HCT116 (cell line): ENCODE measurements at regions not wholly inside any gene's neighbourhood (a gene's known extent, or its start where the extent isn't known, plus 50 kb on each side); places are given as distances from the start of the nearest gene placed in this dataset.

Source experiments
- ATAC-seq: fragments of 200-7000 bp; cut with Tn5 transposase; 2 replicates; pipeline ENCODE4 v1.9.1; 2020; ENCODE audit warnings: mild to moderate bottlenecking, moderate library complexity
- BruUV-seq: library from RNA; stranded (reverse); fragments of 400-500 nt; replicated peaks from 2 replicates; lab custom pipeline; 2021; lab: Mats Ljungman, UMichigan
- CTCF ChIA-PET: fragments of 300-600 bp; sonication (Branson Sonifier 250); formaldehyde crosslinking; loops from one replicate; lab custom pipeline; 2021; ENCODE audit warnings: antibody characterized with exemption; lab: Charles Lee
- POLR2A ChIA-PET: fragments of 300-600, 350-600 bp; sonication (Branson Sonifier 250); formaldehyde crosslinking; loops from one replicate; lab custom pipeline; 2021; ENCODE audit warnings: antibody characterized with exemption; lab: Charles Lee
- RAD21 ChIA-PET, 2 experiments: fragments of 300-600 bp; sonication (Branson Sonifier 250); formaldehyde crosslinking; loops; one replicate each; lab custom pipeline; 2023; ENCODE audit warnings: low total read pairs in 2 of 2; ENCODE audit not compliant: uncharacterized antibody in 2 of 2, unreplicated experiment in 2 of 2, low non-redundant PET in 1 of 2; lab: Charles Lee
- DNase-seq: peaks from one replicate; pipeline ENCODE4 v3.0.0-alpha.2; 2010; ENCODE audit warnings: low read depth, low spot score
- H2AFZ ChIP-seq: fragments of 200-600 bp; shearing (Covaris generic), sonication (generic); 2 replicates; pipeline ENCODE4 v1.6.1; 2017; ENCODE audit warnings: low read depth, mixed run types, mixed read lengths, antibody characterized with exemption, low read length; ENCODE audit not compliant: poor library complexity, severe bottlenecking
- H3K27ac ChIP-seq: 2 replicates; pipeline ENCODE4 v1.5.1; 2012; ENCODE audit warnings: low read depth, low read length
- H3K27me3 ChIP-seq: fragments of 200-600 bp; sonication (generic); 2 replicates; pipeline ENCODE4 v1.6.1; 2016; ENCODE audit warnings: mixed run types, low read length, mixed read lengths; ENCODE audit not compliant: insufficient read depth
- H3K36me3 ChIP-seq, 2 experiments: fragments of 200-500 bp in 1 of 2; fragments of 200-600 bp in 1 of 2; sonication (Bioruptor generic) in 1 of 2; sonication (generic) in 1 of 2; 2 replicates each; pipeline versions ENCODE4 v1.5.1 to v1.6.1; 2014 to 2016; ENCODE audit warnings: low read length in 2 of 2, inconsistent platforms in 1 of 2, mixed read lengths in 1 of 2, mixed run types in 1 of 2; ENCODE audit not compliant: insufficient read depth in 2 of 2, control insufficient read depth in 1 of 2
- H3K4me1 ChIP-seq, 2 experiments: fragments of 200-600 bp in 1 of 2; sonication (generic) in 1 of 2; 2 replicates each; pipeline versions ENCODE4 v1.5.1 to v1.6.1; 2012 to 2017; ENCODE audit warnings: low read length in 2 of 2, inconsistent platforms in 1 of 2, mild to moderate bottlenecking in 1 of 2, mixed read lengths in 1 of 2, mixed run types in 1 of 2, moderate library complexity in 1 of 2; ENCODE audit not compliant: insufficient read depth in 2 of 2, control insufficient read depth in 1 of 2
- H3K4me2 ChIP-seq: fragments of 200-600 bp; sonication (generic); 2 replicates; pipeline ENCODE4 v1.6.1; 2017; ENCODE audit warnings: mixed run types, low read length, mixed read lengths
- H3K4me3 ChIP-seq, 2 experiments: fragments of 200-600 bp in 1 of 2; sonication (generic) in 1 of 2; replicated peaks in 1 of 2; 2 replicates each; pipeline ENCODE4 v1.5.1; 2011 to 2016; ENCODE audit warnings: low read length in 2 of 2, control low read depth in 1 of 2, low read depth in 1 of 2, mild to moderate bottlenecking in 1 of 2, mixed read lengths in 1 of 2, mixed run types in 1 of 2
- H3K79me2 ChIP-seq: fragments of 200-600 bp; sonication (generic); 2 replicates; pipeline ENCODE4 v1.6.1; 2017; ENCODE audit warnings: mild to moderate bottlenecking, mixed run types, low read length, moderate library complexity, mixed read lengths; ENCODE audit not compliant: insufficient read depth
- H3K9ac ChIP-seq: fragments of 200-600 bp; sonication (generic); 2 replicates; pipeline ENCODE4 v1.6.1; 2016; ENCODE audit warnings: low read length, mixed read lengths
- H3K9me2 ChIP-seq: fragments of 200-600 bp; sonication (generic), shearing (Covaris generic); 2 replicates; pipeline ENCODE4 v1.6.1; 2017; ENCODE audit warnings: mixed run types, mild to moderate bottlenecking, moderate library complexity; ENCODE audit not compliant: insufficient read depth
- H3K9me3 ChIP-seq, 2 experiments: fragments of 200-500 bp in 1 of 2; fragments of 200-600 bp in 1 of 2; sonication (Bioruptor generic) in 1 of 2; sonication (generic) in 1 of 2; 2 replicates each; pipeline ENCODE4 v1.6.1; 2014 to 2017; ENCODE audit warnings: low read length in 2 of 2, mixed read lengths in 2 of 2, inconsistent platforms in 1 of 2, low read depth in 1 of 2, mild to moderate bottlenecking in 1 of 2, mixed run types in 1 of 2, moderate library complexity in 1 of 2; ENCODE audit not compliant: control insufficient read depth in 1 of 2, insufficient read depth in 1 of 2
- H4K20me1 ChIP-seq: fragments of 200-600 bp; sonication (generic), shearing (Covaris generic); 2 replicates; pipeline ENCODE4 v1.6.1; 2017; ENCODE audit warnings: mixed run types, mild to moderate bottlenecking, moderate library complexity; ENCODE audit not compliant: insufficient read depth
- CBX3 ChIP-seq: IDR thresholded peaks from 2 replicates; pipeline ENCODE4 v1.6.1; 2012; ENCODE audit warnings: low read depth
- CEBPB ChIP-seq: IDR thresholded peaks from 2 replicates; pipeline ENCODE4 v1.6.1; 2012; ENCODE audit warnings: low read depth
- EGR1 ChIP-seq: IDR thresholded peaks from 2 replicates; pipeline ENCODE4 v1.6.1; 2012; ENCODE audit warnings: low read depth
- EZH2 ChIP-seq: fragments of 200-600 bp; sonication (generic); IDR thresholded peaks from 2 replicates; pipeline ENCODE4 v1.6.1; 2017; ENCODE audit warnings: antibody characterized with exemption, mixed run types
- EZH2phosphoT487 ChIP-seq: fragments of 200-600 bp; IDR thresholded peaks from 2 replicates; pipeline ENCODE4 v1.6.1; 2018; ENCODE audit warnings: antibody characterized with exemption, borderline replicate concordance
- JUND ChIP-seq: IDR thresholded peaks from 2 replicates; pipeline ENCODE4 v1.6.1; 2012
- POLR2A ChIP-seq: IDR thresholded peaks from 2 replicates; pipeline ENCODE4 v1.7.0; 2011; ENCODE audit warnings: borderline replicate concordance; ENCODE audit not compliant: insufficient read depth, insufficient read length; ENCODE audit errors: extremely low read depth
- POLR2AphosphoS5 ChIP-seq: IDR thresholded peaks from 2 replicates; pipeline ENCODE4 v1.6.1; 2011; ENCODE audit warnings: mild to moderate bottlenecking, low read depth, low read length, moderate library complexity
- RAD21 ChIP-seq: IDR thresholded peaks from 2 replicates; pipeline ENCODE4 v1.6.1; 2012; ENCODE audit warnings: low read depth, mild to moderate bottlenecking
- REST ChIP-seq: IDR thresholded peaks from 2 replicates; pipeline ENCODE4 v1.6.1; 2012; ENCODE audit warnings: low read depth
- SIN3A ChIP-seq: IDR thresholded peaks from 2 replicates; pipeline ENCODE4 v1.6.1; 2012; ENCODE audit warnings: low read depth
- SP1 ChIP-seq: IDR thresholded peaks from 2 replicates; pipeline ENCODE4 v1.6.1; 2012; ENCODE audit warnings: low read depth
- SRF ChIP-seq: IDR thresholded peaks from 2 replicates; pipeline ENCODE4 v1.6.1; 2012; ENCODE audit warnings: low read depth
- ZNF274 ChIP-seq: fragments of 200-500 bp; sonication (Bioruptor generic); IDR thresholded peaks from 2 replicates; pipeline ENCODE4 v1.6.1; 2014; ENCODE audit warnings: mild to moderate bottlenecking, low read depth, low read length, inconsistent platforms
- intact Hi-C: fragments of 100-400 bp; cut with micrococcal nuclease; formaldehyde crosslinking; loops from 2 replicates; pipeline ENCODE4 v1.10.0; 2022
- TF ChIP-seq, protein P1 (sequence below): IDR thresholded peaks from 2 replicates; pipeline ENCODE4 v1.6.1; 2012
- TF ChIP-seq, protein P2 (sequence below): IDR thresholded peaks from 2 replicates; pipeline ENCODE4 v1.6.1; 2012
- TF ChIP-seq, protein P3 (sequence below): IDR thresholded peaks from 2 replicates; pipeline ENCODE4 v1.6.1; 2011; ENCODE audit warnings: mild to moderate bottlenecking, low read length, moderate library complexity; ENCODE audit not compliant: insufficient replicate concordance; ENCODE audit errors: extremely low read depth
- TF ChIP-seq, protein P4 (sequence below), 3 experiments: fragments of 200-600 bp in 1 of 3; sonication (generic) in 1 of 3; IDR thresholded peaks in 2 of 3; conservative IDR thresholded peaks in 1 of 3; 2 replicates each; pipeline ENCODE4 v1.5.1; 2012 to 2017; ENCODE audit warnings: low read depth in 2 of 3, low read length in 2 of 3, antibody characterized with exemption in 1 of 3, borderline replicate concordance in 1 of 3, control low read depth in 1 of 3, mild to moderate bottlenecking in 1 of 3, mixed read lengths in 1 of 3, mixed run types in 1 of 3, moderate library complexity in 1 of 3; ENCODE audit not compliant: insufficient read depth in 1 of 3

DNA sequence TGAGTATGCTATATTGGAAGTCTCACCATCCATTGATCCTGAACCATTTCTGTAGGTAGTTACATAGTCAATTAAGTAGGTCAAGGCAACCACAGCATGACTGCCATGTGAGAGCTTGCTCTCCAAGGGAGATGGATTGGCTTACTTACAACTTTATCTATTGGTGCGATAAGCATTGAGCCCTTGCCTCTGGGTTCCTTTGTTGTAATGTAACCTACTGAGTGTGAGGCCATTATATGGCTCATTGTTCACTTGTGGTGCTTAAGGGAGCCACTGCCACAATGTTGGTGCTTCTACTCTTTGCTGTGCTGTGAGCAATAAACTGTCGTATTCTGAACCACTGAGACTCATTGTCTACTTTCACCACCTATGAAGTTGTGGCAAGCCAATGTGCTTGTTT is 510.6 kb upstream of the ITGA1 start:
- Histone ChIP-seq H3K4me1 (no peaks in the 10 kb centered on the region), H2AFZ (no peak overlapping the region), H3K4me2 (no peak overlapping the region), H3K36me3 (no peaks in the 10 kb centered on the region), H4K20me1 (no peaks in the 10 kb centered on the region), H3K27ac (no peak overlapping the region), H3K9me2 (no peaks in the 10 kb centered on the region), H3K79me2 (no peaks in the 10 kb centered on the region), H3K4me3 (no peak overlapping the region), H3K9ac (no peak overlapping the region), H3K27me3 (no peaks in the 10 kb centered on the region), H3K9me3 (no peaks in the 10 kb centered on the region)
- intact Hi-C loops = no loop called here
- no peak for ATAC-seq
- no peak for DNase-seq
- BruUV-seq = no TSS peak
- POLR2A ChIA-PET = no interaction called here
- TF ChIP-seq SRF (no peak), REST (no peak), POLR2AphosphoS5 (no peak), POLR2A (no peak), CEBPB (no peak), SIN3A (no peak), EGR1 (no peak), EZH2phosphoT487 (no peak), ZNF274 (no peak), SP1 (no peak), JUND (no peak), EZH2 (no peak), RAD21 (no peak), CBX3 (no peak)
- TF ChIP-seq, protein P1, sequence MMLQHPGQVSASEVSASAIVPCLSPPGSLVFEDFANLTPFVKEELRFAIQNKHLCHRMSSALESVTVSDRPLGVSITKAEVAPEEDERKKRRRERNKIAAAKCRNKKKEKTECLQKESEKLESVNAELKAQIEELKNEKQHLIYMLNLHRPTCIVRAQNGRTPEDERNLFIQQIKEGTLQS = no peak
- TF ChIP-seq, protein P2, sequence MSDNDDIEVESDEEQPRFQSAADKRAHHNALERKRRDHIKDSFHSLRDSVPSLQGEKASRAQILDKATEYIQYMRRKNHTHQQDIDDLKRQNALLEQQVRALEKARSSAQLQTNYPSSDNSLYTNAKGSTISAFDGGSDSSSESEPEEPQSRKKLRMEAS = no peak
- TF ChIP-seq, protein P3, sequence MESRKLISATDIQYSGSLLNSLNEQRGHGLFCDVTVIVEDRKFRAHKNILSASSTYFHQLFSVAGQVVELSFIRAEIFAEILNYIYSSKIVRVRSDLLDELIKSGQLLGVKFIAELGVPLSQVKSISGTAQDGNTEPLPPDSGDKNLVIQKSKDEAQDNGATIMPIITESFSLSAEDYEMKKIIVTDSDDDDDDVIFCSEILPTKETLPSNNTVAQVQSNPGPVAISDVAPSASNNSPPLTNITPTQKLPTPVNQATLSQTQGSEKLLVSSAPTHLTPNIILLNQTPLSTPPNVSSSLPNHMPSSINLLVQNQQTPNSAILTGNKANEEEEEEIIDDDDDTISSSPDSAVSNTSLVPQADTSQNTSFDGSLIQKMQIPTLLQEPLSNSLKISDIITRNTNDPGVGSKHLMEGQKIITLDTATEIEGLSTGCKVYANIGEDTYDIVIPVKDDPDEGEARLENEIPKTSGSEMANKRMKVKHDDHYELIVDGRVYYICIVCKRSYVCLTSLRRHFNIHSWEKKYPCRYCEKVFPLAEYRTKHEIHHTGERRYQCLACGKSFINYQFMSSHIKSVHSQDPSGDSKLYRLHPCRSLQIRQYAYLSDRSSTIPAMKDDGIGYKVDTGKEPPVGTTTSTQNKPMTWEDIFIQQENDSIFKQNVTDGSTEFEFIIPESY = no peak
- TF ChIP-seq, protein P4, sequence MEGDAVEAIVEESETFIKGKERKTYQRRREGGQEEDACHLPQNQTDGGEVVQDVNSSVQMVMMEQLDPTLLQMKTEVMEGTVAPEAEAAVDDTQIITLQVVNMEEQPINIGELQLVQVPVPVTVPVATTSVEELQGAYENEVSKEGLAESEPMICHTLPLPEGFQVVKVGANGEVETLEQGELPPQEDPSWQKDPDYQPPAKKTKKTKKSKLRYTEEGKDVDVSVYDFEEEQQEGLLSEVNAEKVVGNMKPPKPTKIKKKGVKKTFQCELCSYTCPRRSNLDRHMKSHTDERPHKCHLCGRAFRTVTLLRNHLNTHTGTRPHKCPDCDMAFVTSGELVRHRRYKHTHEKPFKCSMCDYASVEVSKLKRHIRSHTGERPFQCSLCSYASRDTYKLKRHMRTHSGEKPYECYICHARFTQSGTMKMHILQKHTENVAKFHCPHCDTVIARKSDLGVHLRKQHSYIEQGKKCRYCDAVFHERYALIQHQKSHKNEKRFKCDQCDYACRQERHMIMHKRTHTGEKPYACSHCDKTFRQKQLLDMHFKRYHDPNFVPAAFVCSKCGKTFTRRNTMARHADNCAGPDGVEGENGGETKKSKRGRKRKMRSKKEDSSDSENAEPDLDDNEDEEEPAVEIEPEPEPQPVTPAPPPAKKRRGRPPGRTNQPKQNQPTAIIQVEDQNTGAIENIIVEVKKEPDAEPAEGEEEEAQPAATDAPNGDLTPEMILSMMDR (IDR thresholded peaks at IDR 0.05 in 2 of 3, conservative IDR thresholded peaks at IDR 0.05 in 1 of 3; ENCODE audit: borderline replicate concordance in 1 of 3, insufficient read depth in 1 of 3, low read depth in 2 of 3, low read length in 2 of 3) = no peak
- RAD21 ChIA-PET = no interaction called here
- CTCF ChIA-PET = no interaction called here
